ENCODE measurements at regions not wholly inside any gene's neighbourhood (a gene's known extent, or its start where the extent isn't known, plus 50 kb on each side); places are given as distances from the start of the nearest gene placed in this dataset.

- TF ChIP-seq POLR2A (IDR thresholded peaks at IDR 0.05) = no peak
- no peak for TF ChIP-seq POLR2AphosphoS5 (IDR thresholded peaks at IDR 0.05)
- TF ChIP-seq CTCF (IDR thresholded peaks at IDR 0.05) = no peak
Observed at GRCh38 chr18:34595690-34596089, 114.4 kb upstream of the DTNA start.

Measured in breast epithelium (tissue), 3 donors.